Heart right ventricle (tissue), 16 donors: ENCODE measurements at regions not wholly inside any gene's neighbourhood (a gene's known extent, or its start where the extent isn't known, plus 50 kb on each side); places are given as distances from the start of the nearest gene placed in this dataset.

Experiments
- ATAC-seq, 8 donors: fragments of 200-7000 bp; cut with Tn5 transposase; one replicate each; pipeline ENCODE4 v1.9.1; 2020; ENCODE audit warnings: mild to moderate bottlenecking in 8 of 8, moderate library complexity in 8 of 8, moderate number of reproducible peaks in 1 of 8
- DNase-seq, 2 donors: peaks; one replicate each; pipeline ENCODE4 v3.0.0-alpha.2; 2020
- H3K27ac ChIP-seq, 10 donors: fragments of 200-600 bp; sonication (generic) in 2 of 10; one replicate each; pipeline versions ENCODE4 v1.5.0 to v1.8.0; 2020 to 2022; ENCODE audit warnings: mild to moderate bottlenecking in 3 of 10
- H3K27me3 ChIP-seq, 7 donors: fragments of 200-600 bp; one replicate each; pipeline ENCODE4 v1.8.0; 2021 to 2022; ENCODE audit warnings: mild to moderate bottlenecking in 2 of 7
- H3K36me3 ChIP-seq, 9 donors: fragments of 200-600 bp; sonication (generic) in 1 of 9; one replicate each; pipeline versions ENCODE4 v1.5.0 to v1.8.0; 2020 to 2022; ENCODE audit warnings: mild to moderate bottlenecking in 2 of 9
- H3K4me1 ChIP-seq, 9 donors: fragments of 200-600 bp; sonication (generic) in 1 of 9; one replicate each; pipeline versions ENCODE4 v1.5.0 to v1.8.0; 2020 to 2022; ENCODE audit warnings: mild to moderate bottlenecking in 4 of 9
- H3K4me3 ChIP-seq, 10 donors: fragments of 200-600 bp; sonication (generic) in 2 of 10; one replicate each; pipeline versions ENCODE4 v1.5.0 to v1.8.0; 2020 to 2022; ENCODE audit warnings: mild to moderate bottlenecking in 7 of 10, moderate library complexity in 2 of 10
- H3K9me3 ChIP-seq, 11 donors: fragments of 200-600 bp in 10 of 11; sonication (generic) in 2 of 11; one replicate each; pipeline versions ENCODE4 v1.5.0 to v1.8.0; 2013 to 2022; ENCODE audit warnings: mild to moderate bottlenecking in 2 of 11, control low read depth in 1 of 11, moderate library complexity in 1 of 11
- CTCF ChIP-seq, 9 donors: fragments of 200-600 bp; sonication (generic) in 2 of 9; IDR thresholded peaks; one replicate each; pipeline versions ENCODE4 v1.5.0 to v1.8.0; 2021 to 2022; ENCODE audit warnings: antibody characterized with exemption in 9 of 9, mild to moderate bottlenecking in 5 of 9, moderate library complexity in 1 of 9
- whole genome bisulfite sequencing, 2 donors: extraction: QIAGEN DNeasy Blood & Tissue Kit; methylation state at CpG; one replicate each; pipeline ENCODE4 v1.1.7; 2013; ENCODE audit warnings: inconsistent platforms in 1 of 2; 5-methylcytosine and 5-hydroxymethylcytosine counted together
- intact Hi-C, 10 donors: fragments of 100-400 bp; cut with DNase I; formaldehyde crosslinking; loops; one replicate each; pipeline versions ENCODE4 v1.11.1 to v1.14.2; 2022
- donor health status: Arrhythmogenic right ventricular cardiomyopathy.
- donor health status: ischemic (EF 13 %, LVEDD 7.1; RV severe dilation, severe dysfunction).
- donor health status: healthy with polysubstance abuse.
- donor health status: DM: no; HTN: yes; CAD: no.
- donor health status: DM: no; HTN: no; CAD: no.
- donor health status: ischemic (EF 25% LVEDD 6.9; RV normal size, moderate dysfunction).
- donor health status: ischemic (EF 25% LVEDD 5.7; RV mildly dilated, moderate dysfunction).
- donor health status: healthy.
- donor health status: DM: yes; HTN: yes; CAD: no.
- donor health status: Ischemic cardiomyopathy.
- donor health status: ischemic (EF 35%, LVEDD 5.7; RV mildly dilated, moderate dysfunction).
- donor health status: nonischemic (EF 11% LVEDD 7.7; RV severe dilation, severe dysfunction).
- donor health status: DM: yes; HTN: yes; CAD: no.
- donor health status: PGD.
- donor health status: ischemic (EF 29% LVEDD 5.4; RV normal size, mild dysfunction).
- donor health status: nonischemic (EF 23%, LVEDD 6.1; RV moderate dilation, normal function).

- no peak for TF ChIP-seq CTCF (IDR thresholded peaks at IDR 0.05)
- H3K4me3 ChIP-seq, result no peak overlapping the region
- intact Hi-C loops, result no loop called here
- H3K36me3 ChIP-seq, result no peaks in the 10 kb centered on the region
- no peaks in the 10 kb centered on the region for H3K9me3 ChIP-seq
- WGBS, 2 donors, result 39 to 54% methylated on average over 3 of the region's 3 CpGs
- DNase-seq, result no peak
- no peaks in the 10 kb centered on the region for H3K4me1 ChIP-seq
- H3K27me3 ChIP-seq, result peaks cover 0 to 12% (median 0%) of the 10 kb centered on the region in 7 donors
- no peak overlapping the region for H3K27ac ChIP-seq
- ATAC-seq, result no peak
These were observed 210.5 kb upstream of the RPS6KA3 start for GRCh38 chrX:20477219-20477618.

GRCh38 chrX:20472620-20473258 is 206.0 kb upstream of the RPS6KA3 start:
- H3K27me3 ChIP-seq, result no peaks in the 10 kb centered on the region
- DNase-seq, result no peak
- no peak for ATAC-seq
- no peaks in the 10 kb centered on the region for H3K36me3 ChIP-seq
- H3K9me3 ChIP-seq, result no peaks in the 10 kb centered on the region
- H3K4me1 ChIP-seq, result no peaks in the 10 kb centered on the region
- TF ChIP-seq CTCF (IDR thresholded peaks at IDR 0.05), result no peak
- H3K27ac ChIP-seq, result no peak overlapping the region
- H3K4me3 ChIP-seq, result no peak overlapping the region
- 82 to 94% methylated on average over 4 of the region's 4 CpGs for WGBS, 2 donors
- intact Hi-C loops, result no loop called here

- ATAC-seq (no peak), DNase-seq (no peak)
- Histone ChIP-seq H3K4me1 (no peaks in the 10 kb centered on the region), H3K9me3 (no peaks in the 10 kb centered on the region), H3K27ac (no peak overlapping the region), H3K4me3 (no peak overlapping the region), H3K27me3 (peaks cover 0 to 3% (median 0%) of the 10 kb centered on the region in 7 donors), H3K36me3 (no peaks in the 10 kb centered on the region)
- 87 to 90% methylated on average over 1 of the region's 1 CpG for WGBS, 2 donors
- intact Hi-C loops, result no loop called here
- TF ChIP-seq CTCF (IDR thresholded peaks at IDR 0.05), result no peak
These were observed 205.4 kb upstream of the RPS6KA3 start for GRCh38 chrX:20472148-20472547.

GRCh38 chrX:20471483-20471882 is 204.8 kb upstream of the RPS6KA3 start:
- ATAC-seq (no peak), DNase-seq (no peak)
- peaks cover 0 to 9% (median 0%) of the 10 kb centered on the region in 7 donors for H3K27me3 ChIP-seq
- no peak overlapping the region for H3K27ac ChIP-seq
- H3K4me1 ChIP-seq, result no peaks in the 10 kb centered on the region
- no peak for TF ChIP-seq CTCF (IDR thresholded peaks at IDR 0.05)
- H3K4me3 ChIP-seq, result no peak overlapping the region
- no peaks in the 10 kb centered on the region for H3K9me3 ChIP-seq
- intact Hi-C loops, result no loop called here
- no peaks in the 10 kb centered on the region for H3K36me3 ChIP-seq
